ENCODE measurements at regions not wholly inside any gene's neighbourhood (a gene's known extent, or its start where the extent isn't known, plus 50 kb on each side); places are given as distances from the start of the nearest gene placed in this dataset.
"Not testable (repeated sequence)": the region's sequence is repeated elsewhere in the genome, so short reads cannot be mapped to it uniquely, and the experiment has no call there.

GRCh38 chrY:18689890-18690593 lies 83.5 kb downstream of the HSFY2 start:
- H3K9me3 ChIP-seq (replicated peaks in 1 of 3); H3K4me3 ChIP-seq; H3K27me3 ChIP-seq; H3K27ac ChIP-seq; H3K36me3 ChIP-seq (replicated peaks in 1 of 2); intact Hi-C loops (cut with DNase I); H3K4me1 ChIP-seq (replicated peaks in 1 of 2); DNase-seq: not testable (repeated sequence)
- WGBS, 4 donors = no CpG with 5 or more reads among the region's 9 CpGs

DNA sequence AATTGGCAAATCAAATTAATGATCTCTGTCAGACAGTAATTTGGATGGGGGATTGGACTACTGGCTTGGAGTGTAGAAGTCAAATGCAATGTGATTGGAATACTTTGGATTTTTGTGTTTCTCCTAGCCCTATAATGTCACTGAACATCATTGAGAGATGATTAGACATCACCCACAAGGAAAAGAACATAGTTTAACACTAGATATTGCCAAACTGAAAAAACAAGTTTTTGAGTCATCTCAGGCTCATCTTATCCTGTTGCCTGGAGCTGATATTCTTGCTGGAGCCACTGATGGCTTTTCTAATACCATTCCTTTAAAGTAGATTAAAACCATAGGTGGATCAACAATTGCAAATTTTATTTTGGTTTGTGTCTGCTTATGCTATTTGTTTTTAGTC lies 76.7 kb downstream of the HSFY2 start:
- H3K9me3 ChIP-seq (replicated peaks in 1 of 3); H3K4me1 ChIP-seq (replicated peaks in 1 of 2); intact Hi-C loops (cut with DNase I); DNase-seq; H3K27me3 ChIP-seq; H3K36me3 ChIP-seq (replicated peaks in 1 of 2); H3K27ac ChIP-seq; H3K4me3 ChIP-seq: not testable (repeated sequence)

DNA sequence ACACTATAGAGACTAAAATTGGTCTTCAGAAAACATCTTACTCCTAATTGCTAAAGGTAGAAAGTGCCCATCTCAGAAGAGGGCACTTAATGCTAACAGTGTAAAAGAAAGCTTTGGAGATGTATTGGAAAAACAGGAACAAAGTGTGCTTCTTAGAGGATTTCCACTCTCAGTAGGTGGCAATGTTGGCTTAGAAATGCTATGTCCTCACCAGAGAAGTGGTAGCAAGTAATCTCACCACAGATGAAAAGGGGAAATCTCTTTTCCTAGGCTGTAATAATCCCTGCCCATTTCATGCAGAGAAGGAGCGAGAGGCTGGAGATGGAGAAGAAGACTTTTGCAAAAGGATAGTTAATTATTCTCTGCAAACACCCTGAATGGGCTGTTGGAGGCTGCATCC lies 69.3 kb downstream of the HSFY2 start:
- H3K9me3 ChIP-seq (replicated peaks in 1 of 3); DNase-seq; H3K27ac ChIP-seq; H3K4me1 ChIP-seq (replicated peaks in 1 of 2); H3K4me3 ChIP-seq; H3K36me3 ChIP-seq (replicated peaks in 1 of 2); intact Hi-C loops (cut with DNase I); H3K27me3 ChIP-seq: not testable (repeated sequence)
- no CpG with 5 or more reads among the region's 1 CpG for WGBS, 4 donors

GRCh38 chrY:18711785-18712184 lies 61.8 kb downstream of the HSFY2 start:
- H3K27me3 ChIP-seq; H3K27ac ChIP-seq; intact Hi-C loops (cut with DNase I); H3K36me3 ChIP-seq (replicated peaks in 1 of 2); H3K9me3 ChIP-seq (replicated peaks in 1 of 3); DNase-seq; H3K4me1 ChIP-seq (replicated peaks in 1 of 2); H3K4me3 ChIP-seq: not testable (repeated sequence)
- WGBS, 4 donors = no CpG with 5 or more reads among the region's 5 CpGs

DNA sequence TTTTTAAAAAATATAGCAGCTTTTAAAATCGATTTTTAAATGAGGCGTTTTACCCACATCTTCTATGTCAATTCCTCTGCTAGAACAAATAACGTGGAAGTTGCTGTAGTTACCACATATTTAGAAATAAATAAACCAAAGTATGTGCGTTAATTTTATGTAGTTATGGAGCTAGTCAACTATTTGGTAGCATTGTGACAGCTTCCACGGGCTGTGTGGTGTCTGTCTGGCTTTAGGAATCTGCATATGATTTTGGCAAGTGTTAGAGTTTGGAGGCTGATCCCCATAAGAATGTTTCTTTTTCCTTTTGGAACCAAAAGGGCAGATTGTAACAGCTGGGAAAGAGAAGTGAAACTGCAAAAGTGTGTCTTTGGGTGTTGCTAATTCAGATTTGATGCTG lies 59.8 kb downstream of the HSFY2 start:
- intact Hi-C loops (cut with DNase I) = not testable (repeated sequence)

DNA sequence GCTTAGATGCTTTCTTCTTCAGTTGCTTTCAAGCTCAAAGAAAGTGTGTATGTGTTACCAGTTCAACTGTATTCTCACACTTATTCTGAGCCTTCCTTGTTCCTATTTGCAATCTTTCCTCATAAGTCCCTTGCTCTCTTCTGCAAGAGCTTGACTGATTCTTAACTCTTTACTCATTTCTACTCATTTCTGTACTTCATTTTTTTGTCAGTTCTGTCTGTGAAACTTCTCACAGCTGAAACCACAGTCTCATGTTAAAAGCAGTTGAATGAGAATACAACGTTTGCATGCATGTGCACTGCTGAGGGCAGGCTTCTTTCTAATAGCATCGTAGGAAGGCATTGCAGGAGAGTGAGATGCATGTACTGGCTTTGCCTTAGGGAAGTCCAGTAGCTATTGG lies 54.8 kb downstream of the HSFY2 start:
- no CpG with 5 or more reads among the region's 2 CpGs for WGBS, 4 donors
- intact Hi-C loops (cut with DNase I); DNase-seq: not testable (repeated sequence)

More for the DNA sequence above, 59.8 kb downstream of the HSFY2 start:
- DNase-seq; H3K4me3 ChIP-seq; H3K9me3 ChIP-seq (replicated peaks in 1 of 3); H3K36me3 ChIP-seq (replicated peaks in 1 of 2); H3K27ac ChIP-seq; H3K4me1 ChIP-seq (replicated peaks in 1 of 2); H3K27me3 ChIP-seq: not testable (repeated sequence)
- WGBS, 4 donors = no CpG with 5 or more reads among the region's 5 CpGs

GRCh38 chrY:18720395-18720794 lies 53.1 kb downstream of the HSFY2 start:
- whole genome bisulfite sequencing, 4 donors = no CpG with 5 or more reads among the region's 5 CpGs
- H3K4me3 ChIP-seq; H3K9me3 ChIP-seq (replicated peaks in 1 of 3); intact Hi-C loops (cut with DNase I); H3K4me1 ChIP-seq (replicated peaks in 1 of 2); H3K27ac ChIP-seq; DNase-seq; H3K27me3 ChIP-seq; H3K36me3 ChIP-seq (replicated peaks in 1 of 2): not testable (repeated sequence)

More for the DNA sequence above, 54.8 kb downstream of the HSFY2 start:
- not testable (repeated sequence) for H3K4me1 ChIP-seq (replicated peaks in 1 of 2); H3K4me3 ChIP-seq; H3K36me3 ChIP-seq (replicated peaks in 1 of 2); H3K27me3 ChIP-seq; H3K9me3 ChIP-seq (replicated peaks in 1 of 3); H3K27ac ChIP-seq

All from adrenal gland (tissue), 9 donors.